Bone marrow (tissue), 2 donors: ENCODE measurements at regions not wholly inside any gene's neighbourhood (a gene's known extent, or its start where the extent isn't known, plus 50 kb on each side); places are given as distances from the start of the nearest gene placed in this dataset.

Experiments
- DNase-seq, 2 donors: peaks; one replicate each; lab custom pipeline; 2025; lab: John Stamatoyannopoulos, UW

DNA sequence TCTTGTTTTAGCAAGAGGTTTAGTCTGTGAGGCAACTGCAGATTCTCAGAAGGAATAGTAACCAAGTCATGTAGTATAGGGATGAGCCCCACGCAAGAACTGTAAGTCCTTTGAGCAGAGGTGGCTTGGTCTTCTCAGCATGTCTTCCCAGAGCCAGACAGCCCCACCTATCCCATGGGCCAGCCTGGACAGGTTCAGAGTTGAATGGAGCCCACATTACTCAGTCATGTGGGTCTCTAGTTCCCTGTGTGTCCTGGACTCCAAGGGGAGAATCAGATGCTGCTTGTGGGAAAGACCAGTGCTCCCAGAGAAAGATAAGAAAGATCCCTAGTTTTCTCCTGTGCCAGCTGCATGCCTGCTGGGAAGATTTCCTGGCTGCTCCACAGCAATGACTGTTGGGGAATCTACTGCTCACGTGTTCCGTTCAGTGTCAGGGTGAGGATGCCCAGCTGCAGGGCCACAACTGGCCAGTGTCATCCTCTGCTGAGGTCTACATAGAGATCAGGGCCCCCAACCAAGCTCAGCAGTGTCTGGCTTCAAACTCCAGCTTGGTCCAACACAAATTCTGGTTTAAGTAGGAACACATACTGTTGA is 66.9 kb upstream of the UNC5B start:
- no peak for DNase-seq

DNA sequence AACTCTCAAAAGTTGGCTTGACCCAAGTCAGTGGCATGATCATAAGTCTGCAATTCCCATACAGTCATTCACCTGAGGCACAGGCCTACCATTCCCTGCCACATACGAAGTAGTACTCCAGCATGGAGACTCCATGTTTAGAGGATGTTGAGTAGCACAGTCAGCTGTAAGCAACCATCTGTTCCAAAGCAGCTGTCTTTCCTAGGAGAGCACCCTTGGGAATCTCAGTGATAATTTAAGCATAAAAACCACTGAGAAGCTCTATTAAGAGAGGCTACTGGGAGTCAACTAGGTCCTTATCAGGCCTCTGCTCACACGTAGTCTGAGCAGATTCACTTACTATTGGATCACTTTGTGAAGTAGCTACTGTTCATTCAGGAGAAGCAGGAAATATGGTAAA is 61.6 kb upstream of the UNC5B start:
- DNase-seq = no peak

DNA sequence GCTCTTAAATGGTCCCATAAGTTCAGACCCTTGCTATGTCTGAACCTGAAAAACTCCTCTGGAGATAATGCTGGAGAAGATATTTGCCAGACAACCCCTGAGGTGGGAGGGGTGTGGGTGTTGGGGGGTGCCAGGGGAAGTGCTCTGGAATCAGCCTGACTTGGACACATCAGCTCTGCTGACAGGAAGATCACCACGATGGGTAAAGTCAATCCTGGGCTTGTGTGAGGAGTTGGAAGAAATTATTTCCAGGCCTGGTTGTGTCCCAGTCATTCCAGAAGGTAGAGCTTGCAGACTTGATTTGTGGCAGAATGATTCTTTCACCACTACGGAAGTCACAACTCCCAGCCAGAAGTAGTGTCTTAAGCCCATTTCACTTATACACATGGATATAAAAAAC is 60.3 kb upstream of the UNC5B start:
- DNase-seq = no peak

- no peak for DNase-seq
These were observed 55.9 kb upstream of the UNC5B start for GRCh38 chr10:71156436-71156835.

- DNase-seq = no peak
These were observed 54.9 kb upstream of the UNC5B start for GRCh38 chr10:71157435-71157834.

GRCh38 chr10:71158251-71158650 is 54.1 kb upstream of the UNC5B start:
- no peak for DNase-seq

DNA sequence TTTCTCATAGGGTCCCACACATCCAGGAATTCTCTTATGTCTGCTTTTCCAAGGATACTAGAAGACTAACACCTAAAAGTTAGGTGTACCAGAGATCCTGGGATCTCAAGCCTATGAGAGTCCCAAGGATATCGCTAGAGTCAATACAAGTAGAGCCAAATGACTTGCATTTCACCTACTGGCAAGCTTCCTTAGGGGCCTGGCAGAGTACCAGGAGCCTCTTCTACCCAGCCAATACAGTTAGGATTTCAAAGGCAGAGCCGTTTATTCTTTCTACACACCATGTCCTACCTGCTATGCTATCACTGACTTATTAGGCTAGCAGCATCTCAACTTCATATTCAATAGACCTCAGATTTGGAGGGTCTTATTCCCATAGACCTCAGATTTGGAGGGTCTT is 53.5 kb upstream of the UNC5B start:
- no peak for DNase-seq

DNA sequence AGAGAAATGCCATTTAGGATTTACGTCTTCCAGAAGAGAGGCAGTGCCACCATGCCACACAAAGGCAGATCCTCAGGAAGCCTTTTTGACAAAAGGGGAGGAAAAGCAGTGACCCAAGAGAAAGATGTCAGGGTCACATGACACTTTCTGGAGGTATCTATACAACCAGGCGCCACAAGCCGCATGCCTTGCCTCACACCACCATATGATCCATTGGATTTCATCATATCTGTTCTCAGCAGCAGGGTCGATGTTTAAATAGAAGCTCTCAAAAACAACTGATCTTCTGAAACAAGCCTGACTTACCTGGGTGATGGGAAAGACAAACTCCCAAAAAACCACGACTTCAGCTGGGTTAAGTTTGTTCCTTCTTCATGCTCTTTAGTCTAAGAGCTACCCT is 52.5 kb upstream of the UNC5B start:
- no peak for DNase-seq

- peak in 1 of 2 donors; percentile 12 for DNase-seq
These were observed 50.9 kb upstream of the UNC5B start for GRCh38 chr10:71161425-71161824.
